ENCODE measurements at regions not wholly inside any gene's neighbourhood (a gene's known extent, or its start where the extent isn't known, plus 50 kb on each side); places are given as distances from the start of the nearest gene placed in this dataset.

DNA sequence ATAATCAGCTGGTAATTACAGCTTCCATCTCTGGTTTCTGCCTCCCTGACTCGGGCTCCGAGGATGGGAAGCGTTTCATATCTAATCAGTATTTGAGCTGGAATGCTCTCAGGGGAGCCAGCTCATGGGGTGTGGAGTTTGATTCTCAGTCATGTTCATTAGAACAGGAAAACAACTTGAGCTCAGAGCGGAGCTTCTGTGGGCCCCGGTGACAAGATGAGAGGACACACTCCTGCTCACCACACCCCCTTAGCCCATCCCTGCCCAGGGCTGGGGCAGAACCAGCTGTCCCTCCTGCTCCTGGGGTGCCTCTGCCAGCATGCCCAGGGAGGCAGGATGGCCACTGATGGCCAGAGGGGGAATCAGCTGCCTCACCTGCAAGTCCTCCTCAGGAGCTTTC lies 726.0 kb downstream of the PTPRU start:
- Histone ChIP-seq H3K36me3 (no peaks in the 10 kb centered on the region), H3K4me3 (no peak overlapping the region), H3K27me3 (no peaks in the 10 kb centered on the region), H3K4me1 (no peaks in the 10 kb centered on the region), H3K27ac (no peak overlapping the region), H3K9me3 (no peaks in the 10 kb centered on the region)
- TF ChIP-seq, protein P1, sequence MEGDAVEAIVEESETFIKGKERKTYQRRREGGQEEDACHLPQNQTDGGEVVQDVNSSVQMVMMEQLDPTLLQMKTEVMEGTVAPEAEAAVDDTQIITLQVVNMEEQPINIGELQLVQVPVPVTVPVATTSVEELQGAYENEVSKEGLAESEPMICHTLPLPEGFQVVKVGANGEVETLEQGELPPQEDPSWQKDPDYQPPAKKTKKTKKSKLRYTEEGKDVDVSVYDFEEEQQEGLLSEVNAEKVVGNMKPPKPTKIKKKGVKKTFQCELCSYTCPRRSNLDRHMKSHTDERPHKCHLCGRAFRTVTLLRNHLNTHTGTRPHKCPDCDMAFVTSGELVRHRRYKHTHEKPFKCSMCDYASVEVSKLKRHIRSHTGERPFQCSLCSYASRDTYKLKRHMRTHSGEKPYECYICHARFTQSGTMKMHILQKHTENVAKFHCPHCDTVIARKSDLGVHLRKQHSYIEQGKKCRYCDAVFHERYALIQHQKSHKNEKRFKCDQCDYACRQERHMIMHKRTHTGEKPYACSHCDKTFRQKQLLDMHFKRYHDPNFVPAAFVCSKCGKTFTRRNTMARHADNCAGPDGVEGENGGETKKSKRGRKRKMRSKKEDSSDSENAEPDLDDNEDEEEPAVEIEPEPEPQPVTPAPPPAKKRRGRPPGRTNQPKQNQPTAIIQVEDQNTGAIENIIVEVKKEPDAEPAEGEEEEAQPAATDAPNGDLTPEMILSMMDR (IDR thresholded peaks at IDR 0.05): no peak
- intact Hi-C loops (cut with DNase I): no loop called here
- peak in 1 of 2 donors; percentile 11 for DNase-seq (ENCODE audit: low spot score in 2 of 2)

DNA sequence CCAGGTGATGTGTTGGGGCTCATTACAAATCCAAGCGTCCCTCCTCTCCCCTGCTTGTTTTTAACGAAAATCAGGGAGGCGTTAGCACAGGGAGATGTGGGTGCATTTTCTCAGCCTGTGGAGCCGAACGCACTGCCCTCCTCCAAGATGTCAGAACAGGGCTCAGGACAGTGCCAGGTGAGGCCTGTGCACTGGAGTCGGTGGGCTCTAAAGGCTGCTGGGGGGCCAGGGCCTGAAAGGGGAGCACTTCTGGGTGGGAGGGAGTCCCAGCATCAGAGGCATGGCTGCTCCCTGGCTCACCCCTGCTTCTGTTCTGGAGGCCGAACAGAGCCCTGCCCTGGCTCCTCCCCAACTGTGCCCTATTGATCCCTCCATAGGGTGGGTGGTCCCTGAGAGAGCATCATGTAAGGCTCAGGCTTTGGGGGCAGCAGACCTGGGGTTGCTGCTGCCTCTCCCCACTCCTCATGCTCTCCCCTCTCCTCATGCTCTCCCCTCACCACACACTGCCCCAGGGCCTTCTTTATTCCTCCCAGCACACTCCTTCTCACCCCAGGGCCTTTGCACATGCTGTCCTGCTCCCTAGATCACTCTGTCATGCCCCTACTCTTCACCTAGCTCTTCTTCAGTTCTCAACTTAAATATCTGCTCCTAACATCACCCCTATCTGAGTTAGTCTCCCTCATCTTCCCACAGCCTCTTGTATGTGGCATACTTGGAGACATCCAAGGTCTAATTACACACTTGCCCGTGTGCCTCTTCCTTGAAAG lies 725.2 kb downstream of the PTPRU start:
- TF ChIP-seq, protein P1 (IDR thresholded peaks at IDR 0.05): no peak
- intact Hi-C loops (cut with DNase I): no loop called here
- Histone ChIP-seq H3K4me1 (no peaks in the 10 kb centered on the region), H3K36me3 (no peaks in the 10 kb centered on the region), H3K4me3 (no peak overlapping the region), H3K27ac (no peak overlapping the region), H3K9me3 (no peaks in the 10 kb centered on the region), H3K27me3 (no peaks in the 10 kb centered on the region)
- peak in 1 of 2 donors; percentile 25 for DNase-seq (ENCODE audit: low spot score in 2 of 2)

DNA sequence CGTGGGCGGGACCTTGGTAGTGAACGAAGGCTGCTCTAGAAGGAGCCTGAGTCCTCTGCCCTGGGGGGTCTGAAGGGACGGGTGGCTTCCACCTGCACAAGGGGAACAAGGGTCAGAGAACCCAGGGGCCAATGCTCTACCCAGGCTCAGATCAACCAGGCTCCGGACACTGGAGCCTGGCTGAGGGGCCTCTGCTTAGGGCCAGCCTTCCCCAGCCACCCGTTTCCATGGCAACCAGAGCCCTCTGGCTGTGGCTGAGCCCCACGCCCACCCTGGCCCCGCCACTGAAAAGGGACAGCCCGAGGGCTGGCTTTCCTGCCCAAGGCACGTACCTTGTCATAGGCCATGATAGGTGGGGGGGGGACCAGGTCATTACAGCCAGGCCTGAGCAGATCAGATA lies 724.6 kb downstream of the PTPRU start:
- intact Hi-C loops (cut with DNase I): no loop called here
- H3K9me3 ChIP-seq: no peaks in the 10 kb centered on the region
- no peaks in the 10 kb centered on the region for H3K27me3 ChIP-seq
- H3K4me1 ChIP-seq: no peaks in the 10 kb centered on the region
- no peak overlapping the region for H3K4me3 ChIP-seq
- no peaks in the 10 kb centered on the region for H3K36me3 ChIP-seq
- no peak overlapping the region for H3K27ac ChIP-seq
- TF ChIP-seq, protein P1 (IDR thresholded peaks at IDR 0.05): no peak
- peak in 1 of 2 donors; percentile 48 for DNase-seq (ENCODE audit: low spot score in 2 of 2)

DNA sequence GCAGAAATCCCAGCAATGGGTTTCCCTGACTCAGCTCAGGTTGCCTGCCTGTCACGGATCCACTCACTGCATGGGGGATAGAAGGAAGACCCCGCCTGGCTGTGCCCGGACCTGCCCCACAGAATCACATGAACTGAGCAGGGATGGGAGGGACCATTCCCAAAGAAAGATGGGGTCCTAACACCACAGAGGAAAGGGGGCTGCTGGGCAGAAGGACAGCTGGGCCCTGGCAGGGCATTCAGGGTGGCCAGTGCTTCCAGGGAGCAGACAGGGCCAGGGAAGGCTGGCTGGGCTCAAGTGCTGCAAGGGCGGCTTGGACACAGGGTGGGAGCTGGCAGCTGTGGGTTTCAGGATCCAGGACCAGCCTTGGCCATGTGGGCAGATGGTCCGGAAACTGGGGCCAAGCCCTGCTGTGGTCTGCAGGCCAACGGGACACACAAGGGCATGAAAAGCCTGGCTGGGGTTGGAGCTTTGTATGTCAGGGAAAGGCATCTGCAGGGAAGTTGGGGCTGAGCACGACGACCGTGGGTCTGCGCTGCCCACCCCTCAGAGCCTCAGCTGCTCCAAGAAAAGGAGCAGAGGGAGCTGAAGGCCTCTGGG lies 723.9 kb downstream of the PTPRU start:
- Histone ChIP-seq H3K4me1 (no peaks in the 10 kb centered on the region), H3K36me3 (no peaks in the 10 kb centered on the region), H3K9me3 (no peaks in the 10 kb centered on the region), H3K4me3 (no peak overlapping the region), H3K27me3 (no peaks in the 10 kb centered on the region), H3K27ac (no peak overlapping the region)
- TF ChIP-seq, protein P1 (IDR thresholded peaks at IDR 0.05): no peak
- peak in 1 of 2 donors; percentile 56 for DNase-seq (ENCODE audit: low spot score in 2 of 2)
- intact Hi-C loops (cut with DNase I): no loop called here

DNA sequence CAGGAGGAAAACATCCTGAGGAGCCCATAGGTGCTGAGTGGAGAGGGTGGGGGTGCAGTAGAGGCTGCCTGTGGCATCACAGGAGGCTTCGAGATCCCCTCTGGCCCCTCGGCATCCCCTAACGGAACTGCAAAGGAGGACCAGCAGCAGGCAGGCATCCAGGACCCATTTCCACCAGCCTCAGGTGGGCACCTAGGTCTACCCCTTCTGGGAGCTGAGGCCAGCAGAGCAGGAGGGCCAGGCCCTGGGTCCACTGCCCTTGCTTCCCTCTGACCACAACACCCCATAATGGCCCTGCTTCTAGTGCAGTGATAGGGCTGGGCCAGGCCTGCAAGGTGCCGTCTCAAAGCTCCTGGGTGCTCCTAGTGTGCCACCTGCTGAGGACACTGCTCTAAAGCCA lies 723.0 kb downstream of the PTPRU start:
- Histone ChIP-seq H3K27ac (no peak overlapping the region), H3K9me3 (no peaks in the 10 kb centered on the region), H3K36me3 (no peaks in the 10 kb centered on the region), H3K27me3 (no peaks in the 10 kb centered on the region), H3K4me3 (no peak overlapping the region), H3K4me1 (no peaks in the 10 kb centered on the region)
- DNase-seq (ENCODE audit: low spot score in 2 of 2): peak in 1 of 2 donors; percentile 34
- intact Hi-C loops (cut with DNase I): no loop called here
- TF ChIP-seq, protein P1 (IDR thresholded peaks at IDR 0.05): no peak
